Bronchial epithelial cell (primary cell): ENCODE measurements at regions not wholly inside any gene's neighbourhood (a gene's known extent, or its start where the extent isn't known, plus 50 kb on each side); places are given as distances from the start of the nearest gene placed in this dataset.
"Not testable (repeated sequence)": the region's sequence is repeated elsewhere in the genome, so short reads cannot be mapped to it uniquely, and the experiment has no call there.

ENCODE experiments used
- DNase-seq: peaks from one replicate; pipeline ENCODE4 v3.0.0-alpha.2; 2010; ENCODE audit warnings: low read depth
- FAIRE-seq: peaks from 2 replicates; lab custom pipeline; 2011; peaks lifted over from hg19 to GRCh38; lab: Jason Lieb, UNC
- H3K27me3 ChIP-seq: 2 replicates; pipeline ENCODE4 v1.5.1; 2011; ENCODE audit warnings: low read length; ENCODE audit not compliant: control insufficient read depth, insufficient read depth
- H3K36me3 ChIP-seq: 2 replicates; pipeline ENCODE4 v1.5.1; 2011; ENCODE audit warnings: low read length; ENCODE audit not compliant: control insufficient read depth, insufficient read depth
- H3K4me3 ChIP-seq: 2 replicates; pipeline ENCODE4 v1.5.1; 2011; ENCODE audit warnings: mild to moderate bottlenecking, low read depth, low read length, control low read depth
- TF ChIP-seq, protein P1 (sequence below): IDR thresholded peaks from 2 replicates; pipeline ENCODE4 v1.5.1; 2011; ENCODE audit warnings: mild to moderate bottlenecking, moderate library complexity, low read length, control low read depth, inconsistent platforms; ENCODE audit not compliant: insufficient read depth, severe bottlenecking

DNA sequence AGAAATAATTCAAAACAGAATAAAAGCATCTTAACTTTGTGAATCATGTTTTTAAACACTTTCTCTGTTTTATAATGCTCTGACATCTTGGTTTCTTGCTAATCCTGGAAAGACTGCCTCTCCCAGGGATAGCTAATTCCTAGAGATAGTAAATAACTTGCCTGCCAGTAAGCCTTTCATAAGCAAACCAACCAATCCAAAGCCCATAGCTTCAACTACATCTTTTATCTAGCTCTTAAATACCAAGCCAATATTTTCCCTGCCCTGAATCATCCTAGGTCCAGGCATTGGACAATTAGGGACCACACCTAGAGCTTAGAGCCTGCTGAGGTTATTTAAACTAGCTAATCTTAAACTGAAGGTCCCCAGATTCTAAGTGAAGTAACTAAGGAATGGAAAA lies 223.7 kb upstream of the DIPK2B start:
- no peaks in the 10 kb centered on the region for H3K36me3 ChIP-seq
- no peak overlapping the region for H3K4me3 ChIP-seq
- TF ChIP-seq, protein P1, sequence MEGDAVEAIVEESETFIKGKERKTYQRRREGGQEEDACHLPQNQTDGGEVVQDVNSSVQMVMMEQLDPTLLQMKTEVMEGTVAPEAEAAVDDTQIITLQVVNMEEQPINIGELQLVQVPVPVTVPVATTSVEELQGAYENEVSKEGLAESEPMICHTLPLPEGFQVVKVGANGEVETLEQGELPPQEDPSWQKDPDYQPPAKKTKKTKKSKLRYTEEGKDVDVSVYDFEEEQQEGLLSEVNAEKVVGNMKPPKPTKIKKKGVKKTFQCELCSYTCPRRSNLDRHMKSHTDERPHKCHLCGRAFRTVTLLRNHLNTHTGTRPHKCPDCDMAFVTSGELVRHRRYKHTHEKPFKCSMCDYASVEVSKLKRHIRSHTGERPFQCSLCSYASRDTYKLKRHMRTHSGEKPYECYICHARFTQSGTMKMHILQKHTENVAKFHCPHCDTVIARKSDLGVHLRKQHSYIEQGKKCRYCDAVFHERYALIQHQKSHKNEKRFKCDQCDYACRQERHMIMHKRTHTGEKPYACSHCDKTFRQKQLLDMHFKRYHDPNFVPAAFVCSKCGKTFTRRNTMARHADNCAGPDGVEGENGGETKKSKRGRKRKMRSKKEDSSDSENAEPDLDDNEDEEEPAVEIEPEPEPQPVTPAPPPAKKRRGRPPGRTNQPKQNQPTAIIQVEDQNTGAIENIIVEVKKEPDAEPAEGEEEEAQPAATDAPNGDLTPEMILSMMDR = no peak
- H3K27me3 ChIP-seq = no peaks in the 10 kb centered on the region
- FAIRE-seq (no peak), DNase-seq (no peak)

DNA sequence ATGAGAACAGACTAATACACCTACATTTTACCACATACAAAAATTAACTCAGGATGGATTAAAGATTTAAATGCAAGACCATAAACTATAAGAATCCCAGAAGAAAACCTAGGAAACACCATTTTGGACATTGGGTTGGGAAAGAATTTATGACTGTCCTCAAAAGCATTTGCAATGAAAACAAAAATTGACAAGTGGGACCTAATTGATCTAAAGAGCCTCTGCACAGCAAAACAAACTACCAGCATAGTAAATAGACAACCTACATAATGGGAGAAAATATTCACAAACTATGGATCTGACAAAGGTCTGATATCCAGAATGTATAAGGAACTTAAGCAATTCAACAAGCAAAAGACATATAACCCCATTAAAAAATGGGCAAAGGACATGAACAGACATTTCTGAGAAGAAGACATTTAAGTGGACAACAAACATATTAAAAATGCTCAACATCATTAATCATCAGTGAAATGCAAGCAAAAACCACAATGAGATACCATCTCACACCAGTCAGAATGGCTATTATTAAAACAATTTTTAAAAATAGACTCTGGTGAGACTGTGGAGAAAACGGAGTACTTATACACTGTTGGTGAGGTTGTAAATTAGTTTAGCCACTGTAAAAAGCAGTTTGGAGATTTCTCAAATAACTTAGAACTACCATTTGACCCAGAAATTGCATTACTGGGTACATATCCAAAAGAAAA lies 221.7 kb upstream of the DIPK2B start:
- DNase-seq = peak; percentile 22
- no peak for FAIRE-seq
- TF ChIP-seq, protein P1 = no peak
- no peaks in the 10 kb centered on the region for H3K36me3 ChIP-seq
- no peak overlapping the region for H3K4me3 ChIP-seq
- H3K27me3 ChIP-seq = no peaks in the 10 kb centered on the region

DNA sequence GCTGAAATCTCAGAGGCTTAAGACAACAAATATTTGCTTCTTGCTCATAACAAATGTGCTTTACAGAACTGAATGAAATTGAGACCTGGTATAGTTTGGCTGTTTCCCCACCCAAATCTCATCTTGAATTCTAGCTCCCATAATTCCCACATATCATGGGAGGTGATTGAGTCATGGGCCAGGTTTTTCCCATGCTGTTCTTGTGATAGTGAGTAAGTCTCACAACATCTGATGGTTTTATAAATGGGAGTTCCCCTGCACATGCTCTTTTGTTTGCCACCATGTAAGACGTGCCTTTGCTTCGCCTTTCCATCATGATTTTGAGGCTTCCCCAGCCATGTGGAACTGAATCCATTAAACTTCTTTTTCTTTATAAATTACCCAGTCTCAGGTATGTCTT lies 221.1 kb upstream of the DIPK2B start:
- Histone ChIP-seq H3K27me3 (no peaks in the 10 kb centered on the region), H3K4me3 (no peak overlapping the region), H3K36me3 (no peaks in the 10 kb centered on the region)
- FAIRE-seq (no peak), DNase-seq (no peak)
- TF ChIP-seq, protein P1 = no peak

DNA sequence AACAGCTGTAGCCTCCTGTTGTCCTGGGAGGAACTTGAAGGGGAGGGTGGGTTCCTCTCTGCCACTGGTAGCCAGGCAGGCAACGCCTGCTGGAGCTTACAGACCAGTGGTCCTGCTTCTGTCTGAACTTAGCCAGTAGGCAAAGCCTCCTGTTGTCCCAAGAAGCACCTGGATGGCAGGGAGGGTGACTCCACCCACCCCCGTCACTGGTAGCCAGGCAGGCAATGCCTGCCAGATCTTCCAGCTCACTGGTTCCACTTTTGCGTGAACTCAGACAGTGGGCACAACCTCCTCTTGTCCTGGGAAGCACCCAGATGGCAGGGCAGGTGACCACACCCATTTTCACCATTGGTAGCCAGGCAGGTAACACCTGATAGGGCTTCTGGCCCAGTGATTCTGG lies 203.5 kb upstream of the DIPK2B start:
- no peak for FAIRE-seq
- no peak for DNase-seq
- no peaks in the 10 kb centered on the region for H3K27me3 ChIP-seq
- H3K36me3 ChIP-seq = no peaks in the 10 kb centered on the region
- TF ChIP-seq, protein P1 = no peak
- no peak overlapping the region for H3K4me3 ChIP-seq

DNA sequence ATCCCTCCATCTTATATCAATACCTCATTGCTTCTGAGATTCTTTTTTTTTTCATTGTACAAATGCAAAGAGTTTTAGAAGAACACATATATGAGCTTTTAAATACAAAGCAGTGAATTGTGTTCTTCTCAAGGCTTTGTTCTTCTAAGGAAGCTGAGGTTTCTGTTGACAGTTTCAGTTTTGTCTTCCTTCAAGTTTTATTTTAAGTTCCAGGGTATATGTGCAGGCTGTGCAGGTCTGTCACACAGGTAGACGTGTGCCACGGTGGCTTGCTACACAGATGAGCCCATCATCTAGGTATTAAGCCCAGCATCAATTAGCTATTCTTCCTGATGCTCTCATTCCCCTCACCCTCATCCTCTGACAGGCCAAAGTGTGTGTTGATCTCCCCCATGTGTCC lies 201.2 kb upstream of the DIPK2B start:
- no peaks in the 10 kb centered on the region for H3K27me3 ChIP-seq
- no peak overlapping the region for H3K4me3 ChIP-seq
- FAIRE-seq (no peak), DNase-seq (no peak)
- TF ChIP-seq, protein P1 = no peak
- H3K36me3 ChIP-seq = no peaks in the 10 kb centered on the region

DNA sequence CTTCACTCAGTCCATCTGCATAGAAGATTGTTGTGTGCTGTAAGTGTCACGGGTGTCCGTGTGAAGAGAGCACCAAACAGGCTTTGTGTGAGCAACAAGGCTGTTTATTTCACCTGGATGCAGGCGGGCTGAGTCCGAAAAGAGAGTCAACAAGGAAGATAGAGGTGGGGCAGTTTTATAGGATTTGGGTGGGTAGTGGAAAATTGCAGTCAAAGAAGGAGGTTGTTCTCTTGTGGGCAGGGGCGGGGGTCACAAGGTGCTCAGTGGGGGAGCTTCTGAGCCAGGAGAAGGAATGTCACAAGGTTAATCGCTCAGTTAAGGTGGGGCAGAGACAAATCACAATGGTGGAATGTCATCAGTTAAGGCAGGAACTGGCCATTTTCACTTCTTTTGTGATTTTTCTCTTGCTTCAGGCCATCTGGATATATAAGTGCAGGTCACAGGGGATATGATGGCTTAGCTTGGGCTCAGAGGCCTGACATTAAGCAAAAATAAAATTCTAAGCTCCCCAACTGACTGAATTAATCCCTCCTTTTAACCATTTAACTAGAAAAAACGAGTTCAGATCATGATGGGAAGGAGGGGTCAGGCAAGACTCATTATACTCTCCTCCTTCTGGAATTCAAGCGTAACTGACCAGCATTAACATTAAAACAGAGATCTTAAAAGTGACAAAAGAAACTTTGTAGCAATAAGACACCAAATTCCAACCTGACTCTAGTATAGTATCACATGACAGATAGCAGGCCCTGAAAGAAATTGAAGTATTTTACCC lies 200.5 kb upstream of the DIPK2B start:
- not testable (repeated sequence) for H3K27me3 ChIP-seq, FAIRE-seq, H3K36me3 ChIP-seq, DNase-seq, H3K4me3 ChIP-seq
